ENCODE measurements at regions not wholly inside any gene's neighbourhood (a gene's known extent, or its start where the extent isn't known, plus 50 kb on each side); places are given as distances from the start of the nearest gene placed in this dataset.

GRCh38 chr1:29527314-29528004 is 291.1 kb downstream of the PTPRU start:
- H3K4me3 ChIP-seq (ENCODE audit: insufficient read depth, low read depth, low read length, poor library complexity, severe bottlenecking), result no peak overlapping the region
- H3K27ac ChIP-seq (ENCODE audit: insufficient read depth, low read length, poor library complexity, severe bottlenecking), result no peak overlapping the region
- H3K4me1 ChIP-seq (ENCODE audit: control insufficient read depth, insufficient read depth, low read length, poor library complexity, severe bottlenecking), result no peaks in the 10 kb centered on the region
- H3K36me3 ChIP-seq (ENCODE audit: control insufficient read depth, insufficient read depth, low read length), result no peaks in the 10 kb centered on the region
- no peaks in the 10 kb centered on the region for H3K9me3 ChIP-seq (ENCODE audit: control insufficient read depth, low read length)
- H3K27me3 ChIP-seq (replicated peaks; ENCODE audit: control insufficient read depth, insufficient read depth, low read length, poor library complexity, severe bottlenecking), result no peaks in the 10 kb centered on the region
- no peak for DNase-seq

DNA sequence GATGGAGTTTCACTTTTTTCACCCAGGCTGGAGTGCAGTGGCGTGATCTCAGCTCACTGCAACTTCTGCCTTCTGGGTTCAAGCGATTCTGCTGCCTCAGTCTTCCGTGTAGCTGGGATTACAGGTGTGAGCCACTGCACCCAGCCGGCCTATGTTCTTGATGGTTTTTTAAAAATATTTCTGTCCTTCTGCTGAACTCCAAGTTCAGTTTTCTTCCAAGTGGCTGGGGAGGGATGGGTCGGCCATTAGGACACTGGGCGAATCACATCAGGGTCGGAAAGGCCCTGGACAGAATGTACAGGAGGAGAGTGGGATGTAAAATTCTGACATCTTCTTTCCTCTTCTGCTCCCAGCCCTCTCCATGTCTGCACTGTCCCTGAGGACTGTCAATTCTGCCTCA is 289.6 kb downstream of the PTPRU start:
- Histone ChIP-seq H3K4me3 (ENCODE audit: insufficient read depth, low read depth, low read length, poor library complexity, severe bottlenecking) (no peak overlapping the region), H3K36me3 (ENCODE audit: control insufficient read depth, insufficient read depth, low read length) (no peaks in the 10 kb centered on the region), H3K27me3 (replicated peaks; ENCODE audit: control insufficient read depth, insufficient read depth, low read length, poor library complexity, severe bottlenecking) (no peaks in the 10 kb centered on the region), H3K9me3 (ENCODE audit: control insufficient read depth, low read length) (no peaks in the 10 kb centered on the region), H3K4me1 (ENCODE audit: control insufficient read depth, insufficient read depth, low read length, poor library complexity, severe bottlenecking) (no peaks in the 10 kb centered on the region), H3K27ac (ENCODE audit: insufficient read depth, low read length, poor library complexity, severe bottlenecking) (no peak overlapping the region)
- no peak for DNase-seq

GRCh38 chr1:29524285-29525065 is 288.2 kb downstream of the PTPRU start:
- no peak for DNase-seq
- no peaks in the 10 kb centered on the region for H3K4me1 ChIP-seq (ENCODE audit: control insufficient read depth, insufficient read depth, low read length, poor library complexity, severe bottlenecking)
- H3K9me3 ChIP-seq (ENCODE audit: control insufficient read depth, low read length), result no peaks in the 10 kb centered on the region
- no peak overlapping the region for H3K27ac ChIP-seq (ENCODE audit: insufficient read depth, low read length, poor library complexity, severe bottlenecking)
- H3K4me3 ChIP-seq (ENCODE audit: insufficient read depth, low read depth, low read length, poor library complexity, severe bottlenecking), result no peak overlapping the region
- H3K27me3 ChIP-seq (replicated peaks; ENCODE audit: control insufficient read depth, insufficient read depth, low read length, poor library complexity, severe bottlenecking), result no peaks in the 10 kb centered on the region
- H3K36me3 ChIP-seq (ENCODE audit: control insufficient read depth, insufficient read depth, low read length), result no peaks in the 10 kb centered on the region

DNA sequence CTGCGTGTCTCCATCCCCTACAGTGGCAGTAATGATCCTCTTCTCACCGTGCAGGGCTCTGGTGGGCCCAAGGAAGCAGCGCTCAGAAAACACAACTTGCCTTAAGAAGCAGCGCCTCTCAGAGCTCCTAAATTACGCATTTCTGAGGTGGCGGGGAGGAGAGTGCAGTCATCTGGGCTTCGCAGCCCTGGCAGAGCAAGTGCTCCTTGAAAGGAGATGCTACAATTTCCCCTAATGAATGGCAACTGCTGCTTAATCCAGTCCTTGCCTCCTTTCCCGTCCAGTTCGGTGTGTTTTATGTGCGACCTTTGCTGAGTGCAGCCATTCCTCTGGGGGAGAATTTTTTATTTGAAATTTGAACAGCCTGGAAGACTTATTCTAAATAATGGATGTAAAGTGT is 287.3 kb downstream of the PTPRU start:
- H3K27me3 ChIP-seq (replicated peaks; ENCODE audit: control insufficient read depth, insufficient read depth, low read length, poor library complexity, severe bottlenecking), result no peaks in the 10 kb centered on the region

DNA sequence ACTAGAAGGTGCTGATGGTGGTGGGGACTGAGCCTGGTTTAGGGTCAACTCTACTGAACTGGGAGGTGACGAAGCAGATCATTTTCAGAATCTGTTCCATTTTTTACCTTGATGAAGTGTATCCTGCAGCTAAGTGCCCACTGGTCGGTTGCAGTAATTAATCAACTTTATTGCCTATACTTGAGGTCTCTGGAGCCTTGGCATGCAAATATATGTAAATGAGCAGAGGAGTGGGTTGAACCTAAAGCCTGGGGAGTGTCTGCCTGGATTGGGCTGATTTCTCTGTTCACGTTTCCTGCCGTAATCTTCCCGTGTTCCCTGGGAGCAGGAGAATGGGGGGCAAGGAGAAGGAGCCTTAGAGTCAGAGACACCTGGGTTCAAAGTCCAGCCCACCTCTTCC is 286.8 kb downstream of the PTPRU start:
- H3K36me3 ChIP-seq (ENCODE audit: control insufficient read depth, insufficient read depth, low read length), result no peaks in the 10 kb centered on the region

More for the DNA sequence above, 287.3 kb downstream of the PTPRU start:
- Histone ChIP-seq H3K36me3 (ENCODE audit: control insufficient read depth, insufficient read depth, low read length) (no peaks in the 10 kb centered on the region), H3K4me3 (ENCODE audit: insufficient read depth, low read depth, low read length, poor library complexity, severe bottlenecking) (no peak overlapping the region), H3K9me3 (ENCODE audit: control insufficient read depth, low read length) (no peaks in the 10 kb centered on the region), H3K27ac (ENCODE audit: insufficient read depth, low read length, poor library complexity, severe bottlenecking) (no peak overlapping the region), H3K4me1 (ENCODE audit: control insufficient read depth, insufficient read depth, low read length, poor library complexity, severe bottlenecking) (no peaks in the 10 kb centered on the region)
- DNase-seq, result no peak

DNA sequence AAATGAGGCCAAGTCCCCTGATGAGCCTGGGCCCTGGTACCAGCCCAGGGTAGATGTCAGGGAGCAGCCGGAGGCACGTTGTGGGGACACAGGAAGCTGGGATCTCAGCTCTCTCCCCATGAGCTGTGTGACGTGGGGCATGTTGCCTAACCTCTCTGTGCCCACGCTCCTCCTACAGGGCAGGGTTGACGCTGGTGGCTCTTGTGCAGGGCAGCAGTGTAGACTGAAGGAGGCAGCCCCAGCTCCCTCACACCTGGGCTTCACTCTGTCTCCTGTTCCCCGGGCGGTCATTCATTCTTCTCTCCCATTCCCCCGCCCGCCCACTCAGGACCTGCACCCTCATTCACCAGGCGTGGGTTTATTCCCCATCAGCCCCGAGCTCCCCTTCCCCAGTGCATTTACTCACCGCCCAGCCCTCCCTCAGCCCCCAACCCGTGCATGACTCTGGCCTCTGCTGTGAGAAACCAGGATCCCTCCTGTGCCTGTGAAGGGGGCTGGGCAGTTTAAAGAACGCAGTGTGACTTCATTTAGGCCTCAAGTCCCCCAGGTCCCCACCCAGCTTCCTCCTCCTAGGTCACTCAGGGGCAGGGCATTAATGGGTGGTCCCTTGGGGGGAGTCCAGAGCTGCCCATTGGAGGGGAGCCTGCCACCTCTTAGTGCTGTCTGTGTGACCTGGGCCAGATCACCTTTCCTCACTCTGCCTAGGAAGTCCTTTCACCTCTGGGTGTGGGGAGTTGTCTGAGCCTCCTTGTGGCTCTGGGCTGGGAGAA is 285.7 kb downstream of the PTPRU start:
- H3K36me3 ChIP-seq (ENCODE audit: control insufficient read depth, insufficient read depth, low read length), result no peaks in the 10 kb centered on the region
- no peak overlapping the region for H3K27ac ChIP-seq (ENCODE audit: insufficient read depth, low read length, poor library complexity, severe bottlenecking)
- no peaks in the 10 kb centered on the region for H3K4me1 ChIP-seq (ENCODE audit: control insufficient read depth, insufficient read depth, low read length, poor library complexity, severe bottlenecking)
- no peak overlapping the region for H3K4me3 ChIP-seq (ENCODE audit: insufficient read depth, low read depth, low read length, poor library complexity, severe bottlenecking)
- no peak for DNase-seq
- no peaks in the 10 kb centered on the region for H3K9me3 ChIP-seq (ENCODE audit: control insufficient read depth, low read length)
- no peaks in the 10 kb centered on the region for H3K27me3 ChIP-seq (replicated peaks; ENCODE audit: control insufficient read depth, insufficient read depth, low read length, poor library complexity, severe bottlenecking)

More for the DNA sequence above, 286.8 kb downstream of the PTPRU start:
- Histone ChIP-seq H3K27ac (ENCODE audit: insufficient read depth, low read length, poor library complexity, severe bottlenecking) (no peak overlapping the region), H3K9me3 (ENCODE audit: control insufficient read depth, low read length) (no peaks in the 10 kb centered on the region), H3K4me3 (ENCODE audit: insufficient read depth, low read depth, low read length, poor library complexity, severe bottlenecking) (no peak overlapping the region), H3K27me3 (replicated peaks; ENCODE audit: control insufficient read depth, insufficient read depth, low read length, poor library complexity, severe bottlenecking) (no peaks in the 10 kb centered on the region), H3K4me1 (ENCODE audit: control insufficient read depth, insufficient read depth, low read length, poor library complexity, severe bottlenecking) (no peaks in the 10 kb centered on the region)
- DNase-seq, result no peak

- Histone ChIP-seq H3K4me1 (ENCODE audit: control insufficient read depth, insufficient read depth, low read length, poor library complexity, severe bottlenecking) (no peaks in the 10 kb centered on the region), H3K27me3 (replicated peaks; ENCODE audit: control insufficient read depth, insufficient read depth, low read length, poor library complexity, severe bottlenecking) (no peaks in the 10 kb centered on the region), H3K36me3 (ENCODE audit: control insufficient read depth, insufficient read depth, low read length) (no peaks in the 10 kb centered on the region), H3K27ac (ENCODE audit: insufficient read depth, low read length, poor library complexity, severe bottlenecking) (no peak overlapping the region), H3K4me3 (ENCODE audit: insufficient read depth, low read depth, low read length, poor library complexity, severe bottlenecking) (no peak overlapping the region), H3K9me3 (ENCODE audit: control insufficient read depth, low read length) (no peaks in the 10 kb centered on the region)
- DNase-seq, result no peak
Observed at GRCh38 chr1:29521438-29521715, 285.1 kb downstream of the PTPRU start.

DNA sequence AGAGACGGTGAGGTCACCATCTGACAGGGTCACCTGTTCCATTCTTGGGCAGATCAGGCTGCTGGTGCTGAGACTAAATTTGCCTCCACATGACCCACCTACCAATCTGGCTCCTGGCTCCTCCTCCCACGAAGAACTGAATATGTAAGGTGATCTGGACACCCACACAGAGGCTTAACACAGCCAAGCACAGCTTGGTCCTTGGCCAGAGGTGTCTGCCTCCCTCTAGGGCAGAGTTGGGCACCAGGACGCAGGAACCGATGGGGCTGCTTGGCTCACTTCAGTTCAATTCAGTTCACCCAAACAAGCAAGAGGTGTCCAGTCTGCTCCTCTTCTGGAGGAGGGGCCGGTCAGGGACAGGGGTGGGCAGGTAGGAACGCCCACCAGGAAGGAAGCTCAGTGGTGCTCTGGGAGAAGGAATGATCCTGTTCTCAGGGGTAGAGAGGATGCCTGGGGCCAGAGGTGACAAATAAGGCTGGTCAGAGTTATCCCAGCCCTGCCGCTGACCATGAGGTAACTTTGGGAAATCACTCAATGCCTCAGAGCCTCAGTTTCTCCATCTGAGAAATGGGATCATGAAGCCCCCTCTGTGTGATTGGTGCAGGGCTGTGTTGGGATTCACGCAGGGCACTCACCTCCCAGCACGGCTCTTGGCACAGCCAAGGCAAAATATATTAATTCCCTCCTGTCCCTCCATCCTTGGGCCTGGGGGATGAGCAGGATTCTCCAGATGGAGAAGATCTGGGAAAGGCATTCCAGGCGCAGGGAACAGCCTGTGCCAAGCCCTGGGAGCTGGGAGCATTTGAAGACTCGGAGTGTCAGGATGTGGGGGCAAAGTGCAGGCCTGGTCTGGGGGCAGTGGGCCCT is 284.5 kb downstream of the PTPRU start:
- Histone ChIP-seq H3K36me3 (ENCODE audit: control insufficient read depth, insufficient read depth, low read length) (no peaks in the 10 kb centered on the region), H3K9me3 (ENCODE audit: control insufficient read depth, low read length) (no peaks in the 10 kb centered on the region), H3K27ac (ENCODE audit: insufficient read depth, low read length, poor library complexity, severe bottlenecking) (no peak overlapping the region), H3K27me3 (replicated peaks; ENCODE audit: control insufficient read depth, insufficient read depth, low read length, poor library complexity, severe bottlenecking) (no peaks in the 10 kb centered on the region), H3K4me3 (ENCODE audit: insufficient read depth, low read depth, low read length, poor library complexity, severe bottlenecking) (no peak overlapping the region), H3K4me1 (ENCODE audit: control insufficient read depth, insufficient read depth, low read length, poor library complexity, severe bottlenecking) (no peaks in the 10 kb centered on the region)
- no peak for DNase-seq

DNA sequence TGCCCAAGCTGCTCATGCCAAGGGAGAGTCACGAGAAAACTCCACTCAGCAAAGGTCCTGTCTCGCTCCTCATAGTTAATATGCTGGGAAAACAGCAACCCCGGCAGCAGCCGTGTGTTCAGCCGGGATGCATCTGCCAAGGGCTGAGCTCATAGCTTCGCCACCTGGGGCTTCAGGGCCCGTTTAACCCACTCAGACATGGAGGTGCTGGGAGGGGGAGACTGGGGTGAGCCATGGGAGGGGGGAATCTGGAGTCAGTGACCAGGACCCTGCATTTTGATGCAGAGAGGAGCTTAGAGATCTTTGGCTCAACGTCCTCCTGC is 283.4 kb downstream of the PTPRU start:
- no peak overlapping the region for H3K27ac ChIP-seq (ENCODE audit: insufficient read depth, low read length, poor library complexity, severe bottlenecking)
- no peaks in the 10 kb centered on the region for H3K27me3 ChIP-seq (replicated peaks; ENCODE audit: control insufficient read depth, insufficient read depth, low read length, poor library complexity, severe bottlenecking)
- no peak overlapping the region for H3K4me3 ChIP-seq (ENCODE audit: insufficient read depth, low read depth, low read length, poor library complexity, severe bottlenecking)
- no peaks in the 10 kb centered on the region for H3K9me3 ChIP-seq (ENCODE audit: control insufficient read depth, low read length)
- H3K4me1 ChIP-seq (ENCODE audit: control insufficient read depth, insufficient read depth, low read length, poor library complexity, severe bottlenecking), result no peaks in the 10 kb centered on the region
- no peak for DNase-seq
- no peaks in the 10 kb centered on the region for H3K36me3 ChIP-seq (ENCODE audit: control insufficient read depth, insufficient read depth, low read length)
